Endothelial cell of umbilical vein (primary cell): ENCODE measurements at regions not wholly inside any gene's neighbourhood (a gene's known extent, or its start where the extent isn't known, plus 50 kb on each side); places are given as distances from the start of the nearest gene placed in this dataset.

Source experiments
- BruUV-seq: library from RNA; stranded (reverse); fragments of 400-500 nt; replicated peaks from 2 replicates; lab custom pipeline; 2021; lab: Mats Ljungman, UMichigan
- CTCF ChIA-PET: fragments of 300-600, 350-600 bp; sonication (Branson Sonifier 250); formaldehyde crosslinking; loops from one replicate; lab custom pipeline; 2021; ENCODE audit warnings: antibody characterized with exemption, inconsistent platforms; lab: Charles Lee
- POLR2A ChIA-PET: fragments of 300-600, 350-600 bp; sonication (Branson Sonifier 250); formaldehyde crosslinking; loops from one replicate; lab custom pipeline; 2021; ENCODE audit warnings: antibody characterized with exemption, inconsistent platforms; lab: Charles Lee
- DNase-seq: peaks from one replicate; pipeline ENCODE4 v3.0.0-alpha.2; 2011; ENCODE audit warnings: low read depth, low spot score
- FAIRE-seq: peaks from 2 replicates; lab custom pipeline; 2011; peaks lifted over from hg19 to GRCh38; lab: Jason Lieb, UNC
- H2AFZ ChIP-seq: 2 replicates; pipeline ENCODE4 v1.6.0; 2012; ENCODE audit warnings: low read depth, low read length, control low read depth, inconsistent platforms
- H3K27ac ChIP-seq: 2 replicates; pipeline ENCODE4 v1.5.1; 2011; ENCODE audit warnings: low read depth, mild to moderate bottlenecking, control low read depth, low read length, moderate library complexity; ENCODE audit not compliant: insufficient read depth
- H3K27me3 ChIP-seq, 2 experiments: 2 replicates each; pipeline versions ENCODE4 v1.6.0 to v1.6.1; 2011; ENCODE audit warnings: low read length in 2 of 2, mixed read lengths in 1 of 2; ENCODE audit not compliant: control insufficient read depth in 2 of 2, insufficient read depth in 2 of 2
- H3K36me3 ChIP-seq, 2 experiments: 2 replicates in 1 of 2; 3 replicates in 1 of 2; pipeline ENCODE4 v1.5.1; 2011; ENCODE audit warnings: low read length in 2 of 2, mild to moderate bottlenecking in 1 of 2, moderate library complexity in 1 of 2; ENCODE audit not compliant: control insufficient read depth in 2 of 2, insufficient read depth in 2 of 2; ENCODE audit errors: extremely low read depth in 1 of 2
- H3K4me1 ChIP-seq: 3 replicates; pipeline ENCODE4 v1.5.1; 2011; ENCODE audit warnings: mild to moderate bottlenecking, low read length; ENCODE audit not compliant: control insufficient read depth, insufficient read depth; ENCODE audit errors: extremely low read depth
- H3K4me2 ChIP-seq: 2 replicates; pipeline ENCODE4 v1.6.1; 2011; ENCODE audit warnings: low read length, control low read depth, mixed read lengths; ENCODE audit not compliant: insufficient read depth
- H3K4me3 ChIP-seq, 3 experiments: fragments of 200-600 bp in 1 of 3; sonication (generic), shearing (Covaris generic) in 1 of 3; replicated peaks in 1 of 3; 2 replicates each; pipeline ENCODE4 v1.5.1; 2011 to 2016; ENCODE audit warnings: control low read depth in 3 of 3, low read length in 3 of 3, mild to moderate bottlenecking in 2 of 3, inconsistent platforms in 1 of 3, low read depth in 1 of 3, moderate library complexity in 1 of 3; ENCODE audit not compliant: insufficient read depth in 1 of 3
- H3K79me2 ChIP-seq: 2 replicates; pipeline ENCODE4 v1.6.0; 2012; ENCODE audit warnings: low read length, inconsistent platforms; ENCODE audit not compliant: control insufficient read depth, insufficient read depth
- H3K9ac ChIP-seq: replicated peaks from 2 replicates; pipeline ENCODE3; 2011; ENCODE audit warnings: low read length, control low read depth; ENCODE audit not compliant: insufficient read depth; ENCODE audit errors: extremely low read depth
- H3K9me1 ChIP-seq: replicated peaks from 3 replicates; pipeline ENCODE4 v1.6.0; 2011; ENCODE audit warnings: mild to moderate bottlenecking, low read length; ENCODE audit not compliant: control insufficient read depth, insufficient read depth; ENCODE audit errors: extremely low read depth
- H3K9me3 ChIP-seq: replicated peaks from 2 replicates; pipeline ENCODE4 v1.5.1; 2012; ENCODE audit warnings: low read length, inconsistent platforms; ENCODE audit not compliant: control insufficient read depth, insufficient read depth
- H4K20me1 ChIP-seq: replicated peaks from 2 replicates; pipeline ENCODE3; 2011; ENCODE audit warnings: mild to moderate bottlenecking, low read length; ENCODE audit not compliant: control insufficient read depth, insufficient read depth; ENCODE audit errors: extremely low read depth
- EZH2 ChIP-seq: IDR thresholded peaks from 2 replicates; pipeline ENCODE4 v1.6.1; 2012; ENCODE audit warnings: borderline replicate concordance, low read depth, mild to moderate bottlenecking, moderate library complexity, low read length, inconsistent platforms; ENCODE audit not compliant: severe bottlenecking
- FOS ChIP-seq: IDR thresholded peaks from 2 replicates; pipeline ENCODE4 v1.6.1; 2011; ENCODE audit warnings: mild to moderate bottlenecking, low read length, moderate library complexity, borderline replicate concordance; ENCODE audit not compliant: insufficient read depth
- GATA2 ChIP-seq: IDR thresholded peaks from 2 replicates; pipeline ENCODE4 v1.7.0; 2011; ENCODE audit warnings: low read depth, mild to moderate bottlenecking, moderate library complexity, mixed read lengths, low read length; ENCODE audit not compliant: insufficient read length, insufficient read depth
- JUN ChIP-seq: IDR thresholded peaks from 2 replicates; pipeline ENCODE4 v1.6.1; 2011; ENCODE audit warnings: borderline replicate concordance, low read depth; ENCODE audit not compliant: insufficient read length, insufficient read depth
- MYC ChIP-seq: IDR thresholded peaks from one replicate; pipeline ENCODE4 v1.6.1; 2011; ENCODE audit warnings: mild to moderate bottlenecking, low read depth, low read length
- POLR2A ChIP-seq: IDR thresholded peaks from 2 replicates; pipeline ENCODE4 v1.6.1; 2012; ENCODE audit warnings: low read depth, mild to moderate bottlenecking, control low read depth, low read length
- POLR2AphosphoS5 ChIP-seq: IDR thresholded peaks from 2 replicates; pipeline ENCODE4 v1.6.1; 2012; ENCODE audit warnings: low read depth, mild to moderate bottlenecking, control low read depth, low read length, moderate library complexity; ENCODE audit not compliant: insufficient read depth
- dilution Hi-C: fragments of 300-500 bp; cut with MboI; formaldehyde crosslinking; loops from one replicate; pipeline ENCODE4 v1.15.0; 2019; ENCODE audit warnings: low sequenced_read_pairs; ENCODE audit not compliant: extremely low pct_ligation_motif_present
- intact Hi-C: fragments of 100-400 bp; cut with micrococcal nuclease; formaldehyde crosslinking; loops from one replicate; pipeline ENCODE4 v1.10.0; 2022
- TF ChIP-seq, protein P1 (sequence below), 2 donors: IDR thresholded peaks; 1 replicate in 1 of 2; 2 replicates in 1 of 2; pipeline ENCODE4 v1.5.1; 2011; ENCODE audit warnings: low read length in 2 of 2, mild to moderate bottlenecking in 2 of 2, moderate library complexity in 2 of 2, control low read depth in 1 of 2, inconsistent platforms in 1 of 2, low read depth in 1 of 2; ENCODE audit not compliant: insufficient read depth in 1 of 2; ENCODE audit errors: extremely low read depth in 1 of 2
- TF ChIP-seq, protein P2 (sequence below): IDR thresholded peaks from 2 replicates; pipeline ENCODE4 v1.6.1; 2011; ENCODE audit not compliant: insufficient read depth, insufficient read length

DNA sequence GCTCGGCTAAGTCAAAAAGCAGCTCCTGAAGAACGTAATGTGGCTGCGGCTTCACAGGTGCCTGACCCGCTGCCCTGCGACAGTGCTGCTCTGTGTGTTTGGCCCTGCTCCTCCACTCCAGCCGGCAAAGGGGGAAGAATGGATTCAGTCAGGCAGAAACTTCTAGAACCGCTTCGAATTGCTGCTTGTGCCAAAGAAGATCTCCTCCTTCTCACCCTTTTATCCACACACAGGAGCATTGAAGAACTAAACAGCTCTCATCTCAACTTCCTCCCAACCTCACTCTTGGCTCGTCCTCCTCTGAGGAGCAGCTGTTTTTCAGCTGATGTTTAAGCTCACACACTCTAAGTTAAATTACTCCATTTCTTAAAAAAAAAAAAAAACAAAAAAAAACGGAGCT, 651.4 kb downstream of the INHBA start:
- Histone ChIP-seq H2AFZ (no peak overlapping the region), H3K9me3 (no peaks in the 10 kb centered on the region), H3K79me2 (no peaks in the 10 kb centered on the region), H3K27me3 (no peaks in the 10 kb centered on the region), H4K20me1 (no peaks in the 10 kb centered on the region), H3K9ac (no peak overlapping the region), H3K4me3 (no peak overlapping the region), H3K4me1 (no peaks in the 10 kb centered on the region), H3K36me3 (no peaks in the 10 kb centered on the region), H3K27ac (no peak overlapping the region), H3K9me1 (no peaks in the 10 kb centered on the region), H3K4me2 (no peak overlapping the region)
- TF ChIP-seq JUN: no peak
- no peak for TF ChIP-seq POLR2AphosphoS5
- no peak for TF ChIP-seq GATA2
- TF ChIP-seq EZH2: no peak
- no peak for TF ChIP-seq FOS
- TF ChIP-seq MYC: no peak
- no peak for TF ChIP-seq POLR2A
- TF ChIP-seq, protein P1, sequence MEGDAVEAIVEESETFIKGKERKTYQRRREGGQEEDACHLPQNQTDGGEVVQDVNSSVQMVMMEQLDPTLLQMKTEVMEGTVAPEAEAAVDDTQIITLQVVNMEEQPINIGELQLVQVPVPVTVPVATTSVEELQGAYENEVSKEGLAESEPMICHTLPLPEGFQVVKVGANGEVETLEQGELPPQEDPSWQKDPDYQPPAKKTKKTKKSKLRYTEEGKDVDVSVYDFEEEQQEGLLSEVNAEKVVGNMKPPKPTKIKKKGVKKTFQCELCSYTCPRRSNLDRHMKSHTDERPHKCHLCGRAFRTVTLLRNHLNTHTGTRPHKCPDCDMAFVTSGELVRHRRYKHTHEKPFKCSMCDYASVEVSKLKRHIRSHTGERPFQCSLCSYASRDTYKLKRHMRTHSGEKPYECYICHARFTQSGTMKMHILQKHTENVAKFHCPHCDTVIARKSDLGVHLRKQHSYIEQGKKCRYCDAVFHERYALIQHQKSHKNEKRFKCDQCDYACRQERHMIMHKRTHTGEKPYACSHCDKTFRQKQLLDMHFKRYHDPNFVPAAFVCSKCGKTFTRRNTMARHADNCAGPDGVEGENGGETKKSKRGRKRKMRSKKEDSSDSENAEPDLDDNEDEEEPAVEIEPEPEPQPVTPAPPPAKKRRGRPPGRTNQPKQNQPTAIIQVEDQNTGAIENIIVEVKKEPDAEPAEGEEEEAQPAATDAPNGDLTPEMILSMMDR (IDR thresholded peaks at IDR 0.05; ENCODE audit: extremely low read depth in 1 of 2, insufficient read depth in 1 of 2, low read depth in 1 of 2, low read length in 2 of 2): no peak
- TF ChIP-seq, protein P2, sequence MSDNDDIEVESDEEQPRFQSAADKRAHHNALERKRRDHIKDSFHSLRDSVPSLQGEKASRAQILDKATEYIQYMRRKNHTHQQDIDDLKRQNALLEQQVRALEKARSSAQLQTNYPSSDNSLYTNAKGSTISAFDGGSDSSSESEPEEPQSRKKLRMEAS: no peak
- ChIA-PET CTCF (interaction anchor here (0.6 to 1.9 kb wide), 4 partner anchors 19 to 762 kb away, joined by 3 to 4 read pairs (median 4); no protein-coding TSS in a partner anchor), POLR2A (no interaction called here)
- no peak for DNase-seq
- intact Hi-C loops: no loop called here
- dilution Hi-C loops: no loop called here
- no peak for FAIRE-seq
- no TSS peak for BruUV-seq
